ENCODE measurements at regions not wholly inside any gene's neighbourhood (a gene's known extent, or its start where the extent isn't known, plus 50 kb on each side); places are given as distances from the start of the nearest gene placed in this dataset.

DNA sequence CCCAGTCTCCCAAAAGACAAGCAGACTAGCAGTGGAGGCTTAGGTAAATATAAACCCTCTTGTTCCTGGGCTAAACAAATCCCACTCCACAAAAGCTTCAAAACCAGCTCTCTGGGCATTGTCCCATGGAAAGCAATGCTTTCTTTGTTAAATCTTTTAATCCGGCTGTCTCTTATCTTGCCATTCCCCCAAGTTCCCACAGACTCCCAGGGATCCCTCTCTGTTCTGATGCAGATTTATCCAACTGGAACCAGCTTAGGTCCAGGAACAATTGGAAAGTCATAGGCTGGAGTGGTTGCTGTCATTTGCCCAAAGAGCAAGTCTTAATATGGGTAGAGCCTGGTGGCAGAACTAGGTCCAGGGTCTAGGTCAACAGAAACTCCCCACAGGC, 110.1 kb upstream of the ATP1A1 start:
- no peak overlapping the region for H3K4me3 Mint-ChIP-seq
- no peak overlapping the region for H2AFZ ChIP-seq
- peaks cover 8% of the 10 kb centered on the region for H3K4me1 Mint-ChIP-seq
- no peak; the same call in 1 of the 3 replicates for ATAC-seq
- H4K20me1 ChIP-seq (replicated peaks; ENCODE audit: insufficient read depth), result no peaks in the 10 kb centered on the region
- H3K27ac Mint-ChIP-seq, result no peak overlapping the region
- DNase-seq (ENCODE audit: low spot score), result no peak
- H3K79me2 ChIP-seq (replicated peaks; ENCODE audit: insufficient read depth), result no peaks in the 10 kb centered on the region
- TF ChIP-seq, protein P1, sequence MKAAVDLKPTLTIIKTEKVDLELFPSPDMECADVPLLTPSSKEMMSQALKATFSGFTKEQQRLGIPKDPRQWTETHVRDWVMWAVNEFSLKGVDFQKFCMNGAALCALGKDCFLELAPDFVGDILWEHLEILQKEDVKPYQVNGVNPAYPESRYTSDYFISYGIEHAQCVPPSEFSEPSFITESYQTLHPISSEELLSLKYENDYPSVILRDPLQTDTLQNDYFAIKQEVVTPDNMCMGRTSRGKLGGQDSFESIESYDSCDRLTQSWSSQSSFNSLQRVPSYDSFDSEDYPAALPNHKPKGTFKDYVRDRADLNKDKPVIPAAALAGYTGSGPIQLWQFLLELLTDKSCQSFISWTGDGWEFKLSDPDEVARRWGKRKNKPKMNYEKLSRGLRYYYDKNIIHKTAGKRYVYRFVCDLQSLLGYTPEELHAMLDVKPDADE (IDR thresholded peaks at IDR 0.05), result no peak
- TF ChIP-seq, protein P2, sequence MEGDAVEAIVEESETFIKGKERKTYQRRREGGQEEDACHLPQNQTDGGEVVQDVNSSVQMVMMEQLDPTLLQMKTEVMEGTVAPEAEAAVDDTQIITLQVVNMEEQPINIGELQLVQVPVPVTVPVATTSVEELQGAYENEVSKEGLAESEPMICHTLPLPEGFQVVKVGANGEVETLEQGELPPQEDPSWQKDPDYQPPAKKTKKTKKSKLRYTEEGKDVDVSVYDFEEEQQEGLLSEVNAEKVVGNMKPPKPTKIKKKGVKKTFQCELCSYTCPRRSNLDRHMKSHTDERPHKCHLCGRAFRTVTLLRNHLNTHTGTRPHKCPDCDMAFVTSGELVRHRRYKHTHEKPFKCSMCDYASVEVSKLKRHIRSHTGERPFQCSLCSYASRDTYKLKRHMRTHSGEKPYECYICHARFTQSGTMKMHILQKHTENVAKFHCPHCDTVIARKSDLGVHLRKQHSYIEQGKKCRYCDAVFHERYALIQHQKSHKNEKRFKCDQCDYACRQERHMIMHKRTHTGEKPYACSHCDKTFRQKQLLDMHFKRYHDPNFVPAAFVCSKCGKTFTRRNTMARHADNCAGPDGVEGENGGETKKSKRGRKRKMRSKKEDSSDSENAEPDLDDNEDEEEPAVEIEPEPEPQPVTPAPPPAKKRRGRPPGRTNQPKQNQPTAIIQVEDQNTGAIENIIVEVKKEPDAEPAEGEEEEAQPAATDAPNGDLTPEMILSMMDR (conservative IDR thresholded peaks at IDR 0.05; ENCODE audit: low read depth in 2 of 2), result no peak
- TF ChIP-seq ZNF114 (CRISPR knock-in tag; IDR thresholded peaks at IDR 0.05), result no peak
- no peak for TF ChIP-seq CREB1 (CRISPR knock-in tag; IDR thresholded peaks at IDR 0.05; ENCODE audit: low read depth)
- no peak for TF ChIP-seq STAT1 (IDR thresholded peaks at IDR 0.05; ENCODE audit: unreplicated experiment)
- H3K4me2 ChIP-seq, result no peak overlapping the region
- H3K27me3 ChIP-seq (ENCODE audit: insufficient read depth), result no peaks in the 10 kb centered on the region
- H3K9me2 ChIP-seq (ENCODE audit: insufficient read depth), result 0 out of 2 replicates have a peak, but pooled peaks cover 4% of the 10 kb centered on the region
- no peak overlapping the region for H3K4me3 ChIP-seq
- no peaks in the 10 kb centered on the region for H3K36me3 Mint-ChIP-seq (ENCODE audit: low read depth)
- no peak overlapping the region for H3K27ac ChIP-seq (ENCODE audit: low read depth)
- no peaks in the 10 kb centered on the region for H3K27me3 Mint-ChIP-seq (ENCODE audit: insufficient read depth, low read depth, poor library complexity)
- no peaks in the 10 kb centered on the region; the same call in 2 of the 3 replicates for H3K9me3 Mint-ChIP-seq
- no peaks in the 10 kb centered on the region for H3K36me3 ChIP-seq (ENCODE audit: insufficient read depth)
- no peaks in the 10 kb centered on the region for H3K4me1 ChIP-seq (ENCODE audit: insufficient read depth)
- no peaks in the 10 kb centered on the region for H3F3A ChIP-seq (replicated peaks; ENCODE audit: low read depth)

DNA sequence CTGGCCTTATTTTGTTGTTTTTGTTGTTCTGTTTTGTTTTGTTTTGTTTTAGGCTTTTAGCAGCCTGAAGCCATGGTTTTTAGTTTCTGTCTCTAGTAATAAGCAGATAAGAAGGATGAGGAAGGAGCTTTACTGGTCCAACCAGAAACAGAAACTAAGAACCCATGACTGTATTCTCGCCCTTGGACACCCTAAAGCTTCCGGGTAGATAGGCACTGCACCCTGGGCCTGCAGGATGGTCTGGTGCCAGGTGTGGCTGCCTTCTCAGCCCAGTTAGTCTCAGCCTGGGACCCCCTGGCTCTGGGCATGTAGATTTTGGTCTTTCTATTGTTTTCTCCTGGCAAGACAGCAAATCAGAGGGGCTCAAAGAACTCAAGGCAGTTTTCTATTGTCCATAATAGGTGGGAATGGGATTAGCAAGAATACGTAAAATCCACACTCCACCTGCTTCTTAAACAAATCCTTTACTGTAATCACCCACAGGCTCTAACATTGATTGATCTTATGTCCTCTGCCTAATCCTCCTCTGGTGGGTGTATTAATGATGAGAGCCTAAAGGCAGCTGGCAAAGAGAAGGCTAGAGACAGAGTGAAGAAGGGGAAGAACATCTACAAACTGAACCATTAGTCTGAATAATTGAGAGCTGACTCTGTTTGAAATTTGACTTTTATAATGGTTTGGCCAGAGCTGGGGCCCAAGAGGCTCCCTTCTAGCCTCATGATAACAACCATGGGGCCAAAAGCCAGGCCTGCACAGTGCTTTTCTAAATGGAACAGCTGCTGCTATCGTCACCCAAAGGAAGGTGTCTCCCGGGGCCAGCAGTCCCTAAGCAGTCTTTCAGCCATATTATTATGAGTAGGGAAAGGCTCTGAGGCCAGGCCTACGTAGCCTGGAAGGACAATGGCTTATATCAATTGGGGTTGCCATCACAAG, 106.8 kb upstream of the ATP1A1 start:
- Histone ChIP-seq H3K4me3 (no peak overlapping the region), H3F3A (replicated peaks; ENCODE audit: low read depth) (no peaks in the 10 kb centered on the region), H4K20me1 (replicated peaks; ENCODE audit: insufficient read depth) (no peaks in the 10 kb centered on the region), H3K79me2 (replicated peaks; ENCODE audit: insufficient read depth) (no peaks in the 10 kb centered on the region), H3K4me2 (no peak overlapping the region), H3K4me1 (ENCODE audit: insufficient read depth) (no peaks in the 10 kb centered on the region), H3K36me3 (ENCODE audit: insufficient read depth) (no peaks in the 10 kb centered on the region), H3K9me2 (ENCODE audit: insufficient read depth) (0 out of 2 replicates have a peak, but pooled peaks cover 12% of the 10 kb centered on the region), H2AFZ (no peak overlapping the region), H3K27ac (ENCODE audit: low read depth) (no peak overlapping the region), H3K27me3 (ENCODE audit: insufficient read depth) (no peaks in the 10 kb centered on the region)
- DNase-seq (ENCODE audit: low spot score) (no peak), ATAC-seq (no peak)
- no peaks in the 10 kb centered on the region for H3K36me3 Mint-ChIP-seq (ENCODE audit: low read depth)
- H3K27ac Mint-ChIP-seq, result no peak overlapping the region
- peaks cover 2% of the 10 kb centered on the region for H3K4me1 Mint-ChIP-seq
- no peak overlapping the region for H3K4me3 Mint-ChIP-seq
- TF ChIP-seq POLR2AphosphoS5 (IDR thresholded peaks at IDR 0.05; ENCODE audit: low read depth), result no peak
- TF ChIP-seq CREB1 (CRISPR knock-in tag; IDR thresholded peaks at IDR 0.05; ENCODE audit: low read depth), result no peak
- H3K9me3 Mint-ChIP-seq, result no peaks in the 10 kb centered on the region
- H3K27me3 Mint-ChIP-seq (ENCODE audit: insufficient read depth, low read depth, poor library complexity), result no peaks in the 10 kb centered on the region

DNA sequence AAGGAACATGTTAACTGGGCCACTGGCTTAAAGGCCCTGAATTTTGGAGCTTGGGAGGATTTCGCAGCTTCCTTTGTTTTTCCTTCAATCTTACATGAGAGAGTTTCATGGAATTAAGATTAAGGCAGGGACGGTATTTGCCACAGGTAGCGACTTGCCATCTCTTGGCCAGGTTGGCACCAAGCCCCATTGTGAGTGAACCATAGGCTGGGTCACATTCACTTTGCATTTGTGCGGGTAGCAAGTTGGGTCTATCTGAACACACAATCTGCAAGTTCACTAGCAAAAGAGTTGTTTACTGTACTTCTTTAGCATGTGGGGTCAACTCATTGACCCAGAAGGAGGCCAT, 106.2 kb upstream of the ATP1A1 start:
- no peak for DNase-seq (ENCODE audit: low spot score)
- Mint-ChIP-seq H3K9me3 (no peaks in the 10 kb centered on the region), H3K27ac (no peak overlapping the region), H3K4me3 (no peak overlapping the region), H3K4me1 (no peaks in the 10 kb centered on the region), H3K27me3 (ENCODE audit: insufficient read depth, low read depth, poor library complexity) (no peaks in the 10 kb centered on the region), H3K36me3 (ENCODE audit: low read depth) (no peaks in the 10 kb centered on the region)
- Histone ChIP-seq H3K27ac (ENCODE audit: low read depth) (no peak overlapping the region), H2AFZ (no peak overlapping the region), H4K20me1 (replicated peaks; ENCODE audit: insufficient read depth) (no peaks in the 10 kb centered on the region), H3F3A (replicated peaks; ENCODE audit: low read depth) (no peaks in the 10 kb centered on the region), H3K4me1 (ENCODE audit: insufficient read depth) (no peaks in the 10 kb centered on the region), H3K9me2 (ENCODE audit: insufficient read depth) (0 out of 2 replicates have a peak, but pooled peaks cover 12% of the 10 kb centered on the region), H3K79me2 (replicated peaks; ENCODE audit: insufficient read depth) (no peaks in the 10 kb centered on the region), H3K27me3 (ENCODE audit: insufficient read depth) (no peaks in the 10 kb centered on the region), H3K4me3 (no peak overlapping the region), H3K36me3 (ENCODE audit: insufficient read depth) (no peaks in the 10 kb centered on the region), H3K4me2 (no peak overlapping the region)
- ATAC-seq, result no peak
- TF ChIP-seq NANOG (IDR thresholded peaks at IDR 0.05; ENCODE audit: borderline replicate concordance) (no peak), ZNF114 (CRISPR knock-in tag; IDR thresholded peaks at IDR 0.05) (no peak), STAT1 (IDR thresholded peaks at IDR 0.05; ENCODE audit: unreplicated experiment) (no peak), ZNF331 (CRISPR knock-in tag; IDR thresholded peaks at IDR 0.05; ENCODE audit: low read depth) (no peak), EZH2 (IDR thresholded peaks at IDR 0.05; ENCODE audit: low read depth, unreplicated experiment) (no peak), POLR2AphosphoS5 (IDR thresholded peaks at IDR 0.05; ENCODE audit: low read depth) (no peak), EZH2phosphoT487 (IDR thresholded peaks at IDR 0.05; ENCODE audit: unreplicated experiment) (no peak)
- TF ChIP-seq, protein P3, sequence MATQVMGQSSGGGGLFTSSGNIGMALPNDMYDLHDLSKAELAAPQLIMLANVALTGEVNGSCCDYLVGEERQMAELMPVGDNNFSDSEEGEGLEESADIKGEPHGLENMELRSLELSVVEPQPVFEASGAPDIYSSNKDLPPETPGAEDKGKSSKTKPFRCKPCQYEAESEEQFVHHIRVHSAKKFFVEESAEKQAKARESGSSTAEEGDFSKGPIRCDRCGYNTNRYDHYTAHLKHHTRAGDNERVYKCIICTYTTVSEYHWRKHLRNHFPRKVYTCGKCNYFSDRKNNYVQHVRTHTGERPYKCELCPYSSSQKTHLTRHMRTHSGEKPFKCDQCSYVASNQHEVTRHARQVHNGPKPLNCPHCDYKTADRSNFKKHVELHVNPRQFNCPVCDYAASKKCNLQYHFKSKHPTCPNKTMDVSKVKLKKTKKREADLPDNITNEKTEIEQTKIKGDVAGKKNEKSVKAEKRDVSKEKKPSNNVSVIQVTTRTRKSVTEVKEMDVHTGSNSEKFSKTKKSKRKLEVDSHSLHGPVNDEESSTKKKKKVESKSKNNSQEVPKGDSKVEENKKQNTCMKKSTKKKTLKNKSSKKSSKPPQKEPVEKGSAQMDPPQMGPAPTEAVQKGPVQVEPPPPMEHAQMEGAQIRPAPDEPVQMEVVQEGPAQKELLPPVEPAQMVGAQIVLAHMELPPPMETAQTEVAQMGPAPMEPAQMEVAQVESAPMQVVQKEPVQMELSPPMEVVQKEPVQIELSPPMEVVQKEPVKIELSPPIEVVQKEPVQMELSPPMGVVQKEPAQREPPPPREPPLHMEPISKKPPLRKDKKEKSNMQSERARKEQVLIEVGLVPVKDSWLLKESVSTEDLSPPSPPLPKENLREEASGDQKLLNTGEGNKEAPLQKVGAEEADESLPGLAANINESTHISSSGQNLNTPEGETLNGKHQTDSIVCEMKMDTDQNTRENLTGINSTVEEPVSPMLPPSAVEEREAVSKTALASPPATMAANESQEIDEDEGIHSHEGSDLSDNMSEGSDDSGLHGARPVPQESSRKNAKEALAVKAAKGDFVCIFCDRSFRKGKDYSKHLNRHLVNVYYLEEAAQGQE (IDR thresholded peaks at IDR 0.05; ENCODE audit: unreplicated experiment), result no peak
